ENCODE measurements at regions not wholly inside any gene's neighbourhood (a gene's known extent, or its start where the extent isn't known, plus 50 kb on each side); places are given as distances from the start of the nearest gene placed in this dataset.

DNA sequence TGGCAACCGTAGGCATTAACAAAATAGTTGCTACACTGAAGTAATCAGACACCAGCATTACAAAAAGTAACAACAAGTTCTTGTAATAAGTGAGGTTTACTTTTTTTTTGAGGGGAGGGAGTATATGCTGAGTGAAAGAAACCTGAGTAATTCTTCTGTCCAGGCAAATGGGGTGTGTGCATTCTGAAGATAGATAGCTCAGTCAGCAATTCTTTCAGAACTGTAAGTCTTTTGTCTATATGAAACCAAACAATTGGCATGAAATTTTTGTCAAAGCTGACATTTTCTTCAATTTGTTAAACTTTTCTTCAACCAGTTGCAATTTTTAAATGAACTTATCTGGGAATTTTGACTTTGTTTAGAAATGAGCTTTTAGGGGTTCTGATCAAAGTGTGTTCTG lies 208.1 kb upstream of the THSD7B start:
- DNase-seq: no peak

DNA sequence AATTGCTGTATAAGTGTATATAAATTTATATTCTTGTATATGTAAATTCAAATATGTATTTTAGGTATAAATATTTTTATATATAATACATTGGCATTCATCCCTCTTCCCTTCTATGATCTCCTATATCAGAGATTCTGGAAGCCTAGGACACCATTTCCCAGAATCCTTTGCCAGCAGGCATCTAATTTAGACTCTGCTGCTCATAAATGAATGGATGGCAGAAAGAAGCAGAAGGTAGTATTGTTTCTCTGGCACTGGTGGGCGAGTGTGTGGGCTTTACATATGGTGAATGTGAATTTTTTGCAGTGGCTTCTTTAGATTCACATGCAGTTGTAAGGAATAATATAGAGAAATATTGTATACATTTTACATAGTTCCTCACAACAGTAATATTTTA lies 215.2 kb upstream of the THSD7B start:
- DNase-seq: no peak

DNA sequence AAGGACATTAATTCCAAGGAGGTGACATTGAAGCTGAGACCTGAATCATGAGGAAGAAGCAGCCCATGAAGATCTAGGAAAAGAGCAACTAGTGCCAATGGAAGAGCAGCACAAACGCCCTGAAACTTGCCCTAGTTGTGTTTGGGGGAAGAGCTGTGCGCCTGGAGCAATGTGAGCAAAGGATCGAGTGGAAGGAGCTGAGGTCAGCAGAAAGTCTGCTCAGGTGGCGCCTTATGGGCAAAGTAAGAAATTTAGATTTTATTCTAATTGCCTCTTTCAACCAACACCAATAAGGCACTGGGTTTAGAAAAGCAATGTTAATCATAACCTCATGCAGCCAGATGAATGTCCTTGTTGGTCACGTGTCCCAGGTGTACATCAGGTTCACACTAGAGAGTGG lies 226.0 kb upstream of the THSD7B start:
- DNase-seq: no peak

DNA sequence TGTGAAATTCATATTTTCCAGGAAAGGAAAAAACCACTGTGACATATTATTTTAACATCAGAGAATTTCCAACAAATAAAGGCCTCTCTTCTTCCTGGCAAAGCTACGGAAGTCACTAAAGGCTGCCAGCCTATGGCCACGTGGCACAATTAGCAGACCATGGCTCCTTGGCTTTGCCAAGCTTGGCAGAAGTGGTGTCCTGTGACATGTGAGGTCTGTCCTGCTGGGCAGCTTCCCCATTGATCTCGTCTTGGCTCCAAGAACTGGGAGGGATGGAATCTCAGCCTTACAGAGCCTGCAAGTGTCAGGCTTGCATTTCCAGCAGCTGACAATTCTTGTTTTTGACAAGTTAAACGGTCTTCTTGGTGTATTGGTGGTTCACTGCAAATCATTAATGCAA lies 226.9 kb upstream of the THSD7B start:
- no peak for DNase-seq

DNA sequence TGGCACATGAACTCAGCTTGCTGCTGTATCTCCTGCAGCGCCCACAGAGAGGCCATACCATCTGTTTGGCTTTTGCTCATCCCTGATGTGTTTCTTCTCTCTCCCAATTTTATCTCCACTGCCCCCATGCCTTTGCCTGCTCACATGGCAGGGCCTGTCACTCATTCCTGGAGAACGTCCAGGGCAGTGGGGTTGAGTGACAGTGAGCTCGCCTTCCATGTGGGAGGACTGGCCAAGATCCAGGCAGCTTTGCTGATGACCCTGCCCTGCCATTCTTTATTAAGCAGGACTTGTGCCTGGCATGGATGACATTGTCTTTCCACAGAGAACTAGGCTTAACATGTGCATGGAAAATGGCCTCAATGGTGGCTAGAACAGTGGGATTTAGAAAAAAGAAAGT lies 230.5 kb upstream of the THSD7B start:
- no peak for DNase-seq

DNA sequence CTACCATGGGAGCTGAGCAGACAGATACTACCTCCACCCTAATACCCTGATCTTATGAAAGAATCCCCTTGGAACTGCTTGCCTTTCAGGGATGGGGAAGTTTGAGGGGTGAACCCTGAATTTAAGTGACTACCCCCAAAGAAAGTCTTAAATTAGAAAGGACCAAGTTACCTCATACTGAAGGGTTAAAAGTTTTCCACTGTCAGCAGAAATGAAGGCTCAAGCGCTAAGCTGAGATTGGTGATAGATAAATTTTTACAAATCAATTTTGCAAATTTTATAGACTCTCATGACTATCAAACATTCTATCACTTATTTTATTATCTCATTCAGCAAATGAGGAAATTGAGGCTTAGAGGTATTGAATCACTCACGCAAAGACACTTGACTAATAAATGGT lies 233.2 kb upstream of the THSD7B start:
- no peak for DNase-seq

DNA sequence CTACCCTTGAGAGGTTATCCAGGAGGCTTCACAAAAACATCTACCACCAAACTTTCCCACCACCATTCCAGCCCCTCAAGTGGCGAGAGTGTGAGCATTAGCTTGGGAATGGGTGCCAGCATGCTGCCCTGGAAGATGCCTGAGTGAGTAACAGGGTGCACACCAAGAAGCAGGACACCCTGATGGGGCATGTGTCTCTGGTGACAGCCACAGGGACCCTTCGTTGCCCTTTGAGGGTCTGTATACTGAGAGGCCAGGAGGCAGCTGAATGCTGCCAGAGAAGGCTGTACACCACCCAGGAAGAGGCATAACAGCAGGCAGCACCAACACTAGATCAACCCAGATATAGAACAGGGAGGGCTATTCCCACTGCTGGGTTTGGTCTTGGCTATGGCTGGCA lies 233.6 kb upstream of the THSD7B start:
- DNase-seq: no peak

DNA sequence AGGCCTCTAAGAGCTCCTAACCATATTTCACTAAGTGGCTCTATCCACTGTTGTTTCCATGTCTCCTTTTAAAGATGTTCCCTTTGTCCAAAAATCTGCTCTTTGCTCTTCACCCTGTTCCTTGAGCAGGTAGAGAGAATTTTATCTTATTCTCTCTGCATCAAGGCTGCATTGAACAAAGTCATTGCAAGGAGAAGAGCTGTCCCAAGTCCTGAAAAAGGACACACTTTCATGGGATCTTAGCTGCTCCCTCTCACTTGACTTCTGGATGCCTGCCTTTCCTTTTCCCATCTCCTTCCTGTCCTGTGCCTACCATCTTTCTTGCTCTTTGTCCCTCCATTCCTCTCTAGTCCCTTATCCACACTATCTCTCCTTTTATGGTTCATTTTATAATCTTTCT lies 235.2 kb upstream of the THSD7B start:
- no peak for DNase-seq

DNA sequence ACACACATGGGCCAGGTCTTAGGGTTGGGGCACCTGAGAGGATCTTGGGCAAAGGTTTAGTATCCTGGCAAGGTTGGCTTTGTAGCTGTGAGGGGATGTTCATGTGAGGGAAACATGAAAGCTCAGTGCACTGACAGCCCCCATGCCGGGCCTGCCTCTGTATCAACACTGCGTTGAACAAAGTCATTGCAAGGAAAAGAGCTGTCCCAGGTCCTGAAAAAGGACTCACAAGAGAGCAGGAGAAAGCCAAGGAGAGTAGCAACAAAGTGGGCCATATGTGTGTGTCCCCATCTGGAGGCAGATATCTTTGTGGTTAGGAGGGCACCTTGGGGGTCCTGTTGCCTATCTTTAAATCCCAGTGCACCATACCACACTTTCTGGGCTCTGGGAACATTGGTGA lies 237.8 kb upstream of the THSD7B start:
- DNase-seq: no peak

DNA sequence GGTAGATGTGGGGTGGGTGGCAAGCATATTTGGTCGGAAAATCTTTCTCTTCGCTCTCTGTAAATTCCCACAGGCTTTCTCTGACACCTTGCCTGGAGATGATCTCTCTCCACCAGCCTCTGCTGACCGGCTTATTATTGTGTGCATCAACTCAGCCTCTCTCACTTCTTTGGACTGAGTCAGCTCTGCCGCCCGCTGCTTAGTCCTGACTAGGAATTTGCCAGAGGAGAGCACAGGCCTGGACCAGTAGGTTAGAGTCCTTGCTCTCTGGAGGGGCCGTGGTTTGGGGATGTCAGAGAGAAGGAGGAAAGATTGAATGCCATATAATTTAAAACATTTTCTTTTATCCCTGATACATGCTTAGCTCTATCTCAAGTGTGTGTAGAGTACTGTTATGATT lies 242.6 kb upstream of the THSD7B start:
- DNase-seq: no peak

DNA sequence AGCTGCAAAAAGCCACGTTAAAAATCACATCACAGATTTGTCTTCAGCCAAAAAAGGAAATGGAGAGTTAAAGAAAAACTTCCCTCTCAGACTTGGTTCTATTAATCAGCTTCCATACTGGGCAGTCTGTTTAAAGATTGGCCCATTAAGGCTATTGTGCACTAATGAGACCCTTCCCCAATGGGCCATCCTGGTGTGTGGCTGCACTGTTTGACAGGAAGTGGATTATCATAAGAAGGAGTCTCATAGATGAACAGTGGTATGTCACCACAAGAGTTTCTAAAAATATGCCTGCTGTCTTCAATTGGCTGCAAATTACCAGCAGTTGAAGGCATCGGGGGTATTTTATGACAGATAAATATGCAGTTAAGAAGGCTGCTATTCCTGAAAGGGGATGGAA lies 247.6 kb upstream of the THSD7B start:
- no peak for DNase-seq

DNA sequence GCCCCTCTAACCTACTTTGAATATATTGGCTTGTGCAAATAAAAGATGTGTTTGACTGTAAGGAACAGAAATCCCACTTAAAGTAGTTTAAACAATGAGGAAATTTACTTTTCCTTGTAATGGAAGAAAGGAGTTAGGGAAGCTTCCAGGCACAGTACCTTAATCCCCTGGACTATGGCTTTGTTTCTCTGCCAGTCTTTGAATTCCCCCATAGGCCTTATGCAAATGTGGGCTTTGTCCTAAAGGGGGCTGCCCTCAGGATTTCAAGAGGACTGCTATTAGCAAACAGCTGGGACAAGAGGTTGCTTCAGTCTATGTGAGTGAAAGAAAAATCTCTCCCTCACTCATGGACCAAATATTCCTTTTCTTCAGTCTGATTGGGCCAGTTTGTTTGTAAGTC lies 255.1 kb upstream of the THSD7B start:
- DNase-seq: no peak

DNA sequence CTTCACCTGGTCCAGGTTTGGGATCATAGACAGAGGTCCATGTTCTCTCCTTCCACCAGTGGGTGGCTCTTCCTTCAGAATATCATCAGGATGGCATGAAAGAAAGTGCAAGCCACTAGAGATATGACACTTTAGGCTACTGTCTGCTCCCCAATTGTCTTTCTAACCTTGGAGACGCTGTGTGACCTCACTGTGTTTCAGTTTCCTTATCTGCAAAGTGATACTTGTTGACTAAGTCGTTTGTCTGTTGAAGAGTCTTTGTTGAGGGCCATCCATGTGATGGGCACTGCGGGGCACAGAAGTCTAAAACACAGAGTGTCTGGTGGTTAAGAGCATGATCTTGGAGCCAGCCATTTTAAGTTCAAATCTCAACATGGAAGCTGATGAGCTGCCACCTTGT lies 259.9 kb upstream of the THSD7B start:
- no peak for DNase-seq

DNA sequence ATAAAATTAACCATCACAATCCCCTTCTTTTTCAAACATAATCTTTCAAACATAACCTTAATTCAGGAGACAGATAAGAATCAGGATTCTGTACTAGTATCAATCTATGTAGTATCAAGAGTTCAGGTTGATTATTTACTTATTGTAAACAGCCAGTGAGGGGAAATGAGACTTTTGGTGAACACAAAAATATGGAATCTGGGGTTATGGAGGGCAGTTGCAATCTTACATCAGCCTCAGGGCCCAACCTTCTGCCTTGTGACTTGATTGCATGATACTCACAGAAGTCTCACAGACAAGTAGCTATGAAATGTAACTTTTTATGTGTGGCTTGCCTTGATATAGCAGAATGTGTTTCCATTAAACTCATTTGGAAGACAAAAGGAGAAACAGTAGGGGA lies 262.7 kb upstream of the THSD7B start:
- no peak for DNase-seq

DNA sequence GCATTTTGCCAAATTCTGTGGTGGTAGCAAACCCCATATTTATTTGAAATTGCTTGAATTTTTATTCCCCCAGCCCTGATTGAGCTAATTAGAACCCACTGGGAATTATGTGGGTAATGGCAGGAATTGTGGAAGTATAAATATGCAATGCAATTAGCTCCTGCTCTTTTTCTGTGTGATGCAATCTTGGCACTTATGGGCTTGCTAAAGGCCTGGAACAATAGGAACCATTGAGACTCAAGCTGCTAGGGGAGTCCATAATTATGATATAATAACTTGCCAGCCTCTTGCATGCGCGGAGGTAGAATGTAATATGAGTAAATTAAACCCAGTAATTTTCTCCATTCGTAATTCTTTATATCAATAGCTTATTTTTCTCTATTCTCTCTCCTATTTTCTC lies 267.6 kb upstream of the THSD7B start:
- peak; percentile 63 for DNase-seq

DNA sequence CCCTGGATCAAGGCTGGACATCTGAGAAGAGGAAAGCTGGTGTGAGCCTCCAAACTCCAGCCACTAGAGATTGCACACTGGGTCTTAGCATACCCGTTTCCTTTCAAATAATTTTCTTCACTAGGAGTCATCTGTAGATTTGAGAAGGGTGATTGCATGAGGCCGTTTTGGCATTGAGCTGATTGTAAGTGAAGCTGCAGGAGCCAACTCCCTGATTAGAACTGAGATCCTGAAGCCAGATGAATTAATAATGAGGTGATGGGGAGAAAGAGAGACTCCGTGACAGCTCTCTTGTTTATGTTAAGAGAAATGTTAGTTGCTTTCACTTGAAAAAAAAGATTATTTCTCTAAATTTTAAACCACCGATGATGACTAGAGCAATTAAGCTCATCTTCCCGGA lies 268.4 kb upstream of the THSD7B start:
- no peak for DNase-seq

DNA sequence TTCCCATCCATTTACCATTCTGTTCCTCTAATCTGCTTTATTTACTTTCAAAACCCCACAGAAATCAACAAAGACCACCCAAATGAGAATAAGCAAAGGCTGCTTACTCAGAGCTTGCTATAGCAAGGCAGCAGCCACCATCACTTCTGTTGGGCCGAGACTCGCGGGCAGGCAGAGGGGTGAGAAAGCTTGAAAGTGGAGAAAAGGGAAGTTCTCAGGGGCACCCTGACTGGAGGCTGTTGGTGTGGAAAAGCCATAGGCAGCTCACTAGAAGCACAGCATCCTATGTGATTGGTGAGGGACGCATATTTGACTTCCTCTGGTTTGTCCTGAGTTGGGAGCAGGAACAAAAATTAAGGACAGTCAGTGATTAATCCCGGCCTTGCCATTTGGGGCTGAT lies 269.7 kb upstream of the THSD7B start:
- no peak for DNase-seq

DNA sequence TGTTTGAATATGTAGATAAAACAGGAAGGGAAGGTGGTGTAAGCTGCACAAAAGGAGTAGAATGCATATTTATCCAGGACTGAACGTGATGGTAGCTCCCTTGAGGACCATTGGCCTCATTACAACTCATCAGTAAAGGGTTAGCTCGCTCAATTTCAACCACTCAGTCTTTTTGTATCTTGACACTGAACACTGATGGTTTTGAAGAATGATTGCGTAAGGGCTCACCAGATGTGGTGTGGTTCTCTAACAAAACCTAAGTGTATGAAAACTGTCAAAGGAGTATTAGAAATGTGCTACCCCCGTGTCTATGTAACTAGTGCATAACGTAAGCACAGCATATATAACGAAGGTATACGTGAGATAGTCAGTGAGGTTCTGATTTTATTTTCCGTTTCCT lies 272.4 kb upstream of the THSD7B start:
- DNase-seq: no peak

DNA sequence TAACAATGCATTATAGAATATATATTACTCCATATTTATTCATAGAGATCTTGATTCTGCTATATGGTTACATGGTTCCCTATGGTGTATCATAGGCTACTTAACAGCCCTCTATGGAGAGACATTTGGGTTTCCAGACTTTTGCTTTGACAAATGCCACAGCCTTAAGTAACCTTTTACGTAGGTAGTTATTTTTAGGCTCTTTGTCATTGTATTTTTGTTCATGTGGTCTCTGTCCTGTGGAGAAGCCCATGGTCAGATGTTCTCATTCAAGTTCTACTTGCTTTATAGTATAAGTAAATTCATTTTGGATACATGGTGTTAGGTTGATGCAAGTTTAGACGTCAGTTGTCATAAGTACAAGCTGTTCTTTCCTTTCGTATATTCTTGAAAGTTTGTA lies 275.2 kb upstream of the THSD7B start:
- DNase-seq: no peak

DNA sequence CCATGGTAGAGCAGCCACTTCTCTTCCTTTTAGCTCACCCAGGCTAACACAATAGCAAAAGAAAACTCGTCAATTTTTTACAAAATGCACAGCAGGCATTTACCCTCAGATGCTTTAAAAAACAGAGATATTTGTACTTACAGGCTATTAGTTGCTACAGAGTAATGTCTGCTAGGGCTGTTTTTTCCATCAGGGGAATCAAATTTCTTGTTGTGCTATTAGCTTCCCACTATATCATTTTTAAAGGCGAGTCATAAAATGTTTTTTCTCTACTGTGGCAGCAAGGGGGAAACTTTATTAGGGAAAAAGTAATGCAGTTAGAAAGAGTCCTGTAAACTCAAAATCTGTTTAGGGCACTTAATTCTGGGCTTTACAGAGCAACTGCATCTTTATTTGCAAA lies 277.9 kb upstream of the THSD7B start:
- no peak for DNase-seq

DNA sequence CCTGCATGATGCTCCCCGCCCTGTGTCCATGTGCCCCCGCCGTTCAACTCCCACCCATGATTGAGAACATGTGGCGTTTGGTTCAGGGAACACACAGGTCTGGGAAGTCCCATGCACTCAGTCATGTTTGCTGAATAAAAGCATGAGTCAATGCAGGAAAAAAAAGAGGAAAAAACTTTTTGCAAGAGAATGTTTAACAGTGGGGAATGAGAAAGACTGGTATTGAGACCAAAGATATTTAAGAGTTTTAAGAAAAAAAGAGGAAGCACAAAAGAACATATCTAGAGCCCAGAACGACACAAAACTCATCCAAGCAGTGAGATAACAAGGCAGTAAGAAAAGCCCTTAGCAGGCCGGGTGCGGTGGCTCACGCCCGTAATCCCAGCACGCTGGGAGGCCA lies 279.2 kb upstream of the THSD7B start:
- no peak for DNase-seq

DNA sequence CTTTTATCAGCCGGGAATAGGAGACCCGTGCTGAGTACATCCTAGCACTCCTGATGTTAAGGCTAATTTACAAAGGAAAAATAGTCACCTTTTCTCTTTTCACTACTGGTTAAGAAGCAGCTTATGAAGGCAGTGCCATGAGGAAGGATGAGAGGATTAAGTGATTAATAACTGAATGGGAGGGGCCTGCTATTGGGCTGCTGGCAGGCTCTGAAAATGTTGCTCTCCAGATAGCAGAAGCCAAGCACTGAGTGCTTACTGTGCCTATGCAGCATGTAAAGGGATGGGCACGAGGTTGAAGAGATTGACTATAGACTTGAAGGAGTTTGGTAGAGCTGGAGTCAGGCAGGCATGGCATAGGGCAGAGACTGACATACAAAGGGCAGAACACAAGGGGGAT lies 282.4 kb upstream of the THSD7B start:
- DNase-seq: no peak

DNA sequence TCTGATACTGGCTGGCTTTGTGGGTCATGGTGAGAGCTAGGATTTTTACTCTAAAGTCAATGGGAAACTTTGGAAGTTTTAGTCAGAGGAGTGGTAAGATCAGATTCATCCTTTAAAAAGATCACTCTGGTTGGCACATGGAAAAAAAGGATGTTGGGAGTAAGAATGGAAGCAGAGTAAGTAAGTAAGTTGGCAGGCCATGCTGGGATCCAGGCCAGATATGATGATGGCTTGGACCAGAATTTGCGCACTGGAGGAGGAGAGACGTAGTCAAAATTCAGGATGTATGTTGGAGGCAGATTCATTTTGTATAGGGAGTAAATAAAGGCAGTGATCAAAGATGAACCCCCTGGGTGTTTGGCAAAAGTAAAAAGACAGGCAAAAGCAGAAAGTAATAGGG lies 283.3 kb upstream of the THSD7B start:
- no peak for DNase-seq

DNA sequence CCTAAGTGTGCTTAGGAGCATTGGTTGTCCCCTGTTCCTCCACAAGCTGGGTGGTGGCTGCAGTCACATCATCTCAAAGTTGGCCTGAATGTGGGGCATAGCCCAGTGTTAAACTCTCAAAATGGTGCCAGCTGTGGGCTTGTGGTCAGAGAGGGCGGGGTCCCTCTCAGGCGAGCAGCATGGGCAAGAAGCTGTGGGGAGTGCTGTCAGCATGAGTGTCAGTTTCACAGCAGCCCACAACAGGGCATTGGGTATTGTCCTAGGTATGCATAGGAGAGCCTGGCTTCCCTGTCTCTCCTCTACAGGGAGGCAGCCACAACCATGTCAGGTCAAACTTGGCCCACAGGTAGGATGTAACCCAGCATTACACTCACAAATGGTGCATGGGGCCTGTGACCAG lies 285.6 kb upstream of the THSD7B start:
- no peak for DNase-seq

DNA sequence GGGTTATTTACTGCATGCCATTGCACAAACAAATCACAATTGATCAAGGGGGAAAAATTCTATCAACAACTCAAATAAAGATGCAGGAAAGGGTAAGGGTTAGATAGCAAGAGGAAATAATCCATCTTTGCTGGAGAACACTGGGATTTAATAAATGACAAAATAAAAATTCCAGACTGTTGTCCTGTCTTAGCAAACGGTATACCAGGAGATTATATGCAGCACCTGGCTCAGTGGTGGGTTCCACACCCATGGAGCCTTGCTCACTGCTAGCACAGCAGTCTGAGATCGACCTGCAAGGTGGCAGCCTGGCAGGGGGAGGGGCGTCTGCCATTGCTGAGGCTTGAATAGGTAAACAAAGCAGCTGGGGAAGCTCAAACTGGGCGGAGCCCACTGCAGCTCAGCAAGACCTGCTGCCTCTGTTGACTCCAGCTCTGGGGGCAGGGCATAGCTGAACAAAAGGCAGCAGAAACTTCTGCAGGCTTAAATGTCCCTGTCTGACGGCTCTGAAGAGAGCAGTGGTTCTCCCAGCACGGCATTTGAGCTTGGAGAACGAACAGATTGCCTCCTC lies 296.5 kb upstream of the THSD7B start:
- DNase-seq: no peak

DNA sequence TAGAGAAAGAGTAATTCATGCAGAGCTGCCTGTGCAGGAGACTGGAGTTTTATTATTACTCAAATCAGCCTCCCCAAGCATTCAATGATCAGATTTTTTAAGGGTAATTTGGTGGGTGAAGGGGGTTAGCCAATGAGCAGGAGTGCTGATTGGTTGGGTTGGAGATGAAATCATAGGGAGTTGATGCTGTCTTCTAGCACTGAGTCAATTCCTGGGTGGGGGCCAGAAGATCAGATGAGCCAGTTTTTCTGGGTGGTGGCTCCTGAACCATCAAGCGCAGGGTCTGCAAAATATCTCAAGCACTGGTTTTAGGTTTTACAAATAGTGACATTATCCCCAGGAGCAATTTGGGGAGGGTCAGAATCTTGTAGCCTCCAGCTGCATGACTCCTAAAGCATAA lies 312.8 kb upstream of the THSD7B start:
- DNase-seq: no peak

Data from NCI-H1436 (cell line).